A549 (cell line): ENCODE measurements at regions not wholly inside any gene's neighbourhood (a gene's known extent, or its start where the extent isn't known, plus 50 kb on each side); places are given as distances from the start of the nearest gene placed in this dataset.

Experiments
- ATAC-seq, 2 experiments: fragments of 200-7000 bp in 1 of 2; fragments of >200 bp in 1 of 2; cut with Nextera tagmentation in 1 of 2; cut with Tn5 transposase in 1 of 2; 3 replicates each; pipeline versions ENCODE4 v1.8.0 to v1.9.1; 2018 to 2020; ENCODE audit warnings: mild to moderate bottlenecking in 1 of 2, moderate library complexity in 1 of 2
- CTCF ChIA-PET: fragments of 300-600 bp; sonication (Branson Sonifier 250); formaldehyde crosslinking; extraction: SDS; loops from one replicate; lab custom pipeline; 2021; ENCODE audit warnings: antibody characterized with exemption, inconsistent platforms; lab: Yijun Ruan, JAX
- POLR2A ChIA-PET: fragments of 350-600 bp; formaldehyde crosslinking; extraction: SDS; loops from one replicate; lab custom pipeline; 2021; ENCODE audit warnings: antibody characterized with exemption, inconsistent platforms; lab: Yijun Ruan, JAX
- DNase-seq, 2 experiments: peaks; one replicate each; pipeline versions ENCODE4 v3.0.0 to v3.0.0-alpha.2; 2011 to 2016; ENCODE audit warnings: low read depth in 1 of 2, low spot score in 1 of 2
- FAIRE-seq: peaks from 2 replicates; lab custom pipeline; 2011; peaks lifted over from hg19 to GRCh38; lab: Jason Lieb, UNC
- H3K27ac ChIP-seq, 2 experiments: fragments of >200 bp; sonication (Bioruptor Twin); formaldehyde crosslinking; 3 replicates each; pipeline ENCODE4 v1.5.1; 2016 to 2017
- H3K4me1 ChIP-seq: fragments of >200 bp; sonication (Bioruptor Twin); formaldehyde crosslinking; 3 replicates; pipeline ENCODE4 v1.6.1; 2016
- H3K4me2 ChIP-seq: fragments of >200 bp; sonication (Bioruptor Twin); formaldehyde crosslinking; 3 replicates; pipeline ENCODE4 v1.6.1; 2016
- H3K4me3 ChIP-seq: fragments of >200 bp; sonication (Bioruptor Twin); formaldehyde crosslinking; 3 replicates; pipeline ENCODE4 v1.5.1; 2016
- H3K9me3 ChIP-seq: fragments of >200 bp; sonication (Bioruptor Twin); formaldehyde crosslinking; 3 replicates; pipeline ENCODE4 v1.6.1; 2016
- BHLHE40 ChIP-seq: IDR thresholded peaks from 2 replicates; pipeline ENCODE4 v1.6.1; 2012; ENCODE audit warnings: low read depth, low read length, inconsistent platforms
- CHD2 ChIP-seq: fragments of 150-350 bp; IDR thresholded peaks from 2 replicates; pipeline ENCODE4 v1.6.1; 2014; ENCODE audit warnings: low read length; ENCODE audit not compliant: partially characterized antibody
- CHD4 ChIP-seq: fragments of 200-600 bp; sonication (generic); IDR thresholded peaks from 2 replicates; pipeline ENCODE4 v1.6.1; 2016; ENCODE audit warnings: antibody characterized with exemption, mild to moderate bottlenecking, borderline replicate concordance
- CTCF ChIP-seq: fragments of >200 bp; sonication (Bioruptor Twin); formaldehyde crosslinking; IDR thresholded peaks from 3 replicates; pipeline ENCODE4 v1.5.1; 2016
- EHF ChIP-seq: fragments of 250-450 bp; sonication (Bioruptor Pico); IDR thresholded peaks from 2 replicates; pipeline ENCODE4 v1.5.0; 2020; ENCODE audit warnings: mild to moderate bottlenecking
- FOSL2 ChIP-seq, 2 experiments: fragments of 450-650 bp in 1 of 2; fragments of >200 bp in 1 of 2; sonication (Bioruptor Twin) in 1 of 2; formaldehyde crosslinking; IDR thresholded peaks; 2 replicates each; pipeline versions ENCODE4 v1.5.0 to v1.6.1; 2016 to 2020; ENCODE audit warnings: mild to moderate bottlenecking in 1 of 2, moderate library complexity in 1 of 2
- GATA3 ChIP-seq: IDR thresholded peaks from 2 replicates; pipeline ENCODE4 v1.6.1; 2012; ENCODE audit warnings: borderline replicate concordance
- HDAC2 ChIP-seq: fragments of 200-600 bp; sonication (generic); IDR thresholded peaks from 2 replicates; pipeline ENCODE4 v1.6.1; 2016
- HOXB13 ChIP-seq: fragments of 250-450 bp; sonication (Bioruptor Pico); IDR thresholded peaks from 2 replicates; pipeline ENCODE4 v1.5.0; 2020; ENCODE audit warnings: low read depth, mild to moderate bottlenecking, moderate library complexity
- JUNB ChIP-seq: fragments of >200 bp; sonication (Bioruptor Twin); formaldehyde crosslinking; IDR thresholded peaks from 2 replicates; pipeline ENCODE4 v1.6.1; 2016
- KDM1A ChIP-seq: fragments of 200-600 bp; sonication (generic); IDR thresholded peaks from 2 replicates; pipeline ENCODE4 v1.6.1; 2016; ENCODE audit warnings: low read depth, mild to moderate bottlenecking
- KDM5A ChIP-seq: fragments of 200-600 bp; sonication (generic); IDR thresholded peaks from 2 replicates; pipeline ENCODE4 v1.6.1; 2016; ENCODE audit warnings: antibody characterized with exemption, mild to moderate bottlenecking
- MAFK ChIP-seq: fragments of 450-650 bp; IDR thresholded peaks from 2 replicates; pipeline ENCODE4 v1.6.1; 2014; ENCODE audit not compliant: partially characterized antibody
- MAZ ChIP-seq: fragments of 150-350 bp; IDR thresholded peaks from 2 replicates; pipeline ENCODE4 v1.6.1; 2014; ENCODE audit warnings: antibody characterized with exemption, low read depth, low read length, borderline replicate concordance
- MYC ChIP-seq: IDR thresholded peaks from 2 replicates; pipeline ENCODE4 v1.6.1; 2012; ENCODE audit warnings: mild to moderate bottlenecking, inconsistent platforms, low read length, improper control_type of control experiment, borderline replicate concordance
- NPAS2 ChIP-seq: fragments of 250-450 bp; sonication (Bioruptor Pico); IDR thresholded peaks from 2 replicates; pipeline ENCODE4 v1.8.0; 2022; ENCODE audit warnings: mild to moderate bottlenecking, moderate library complexity, borderline replicate concordance
- NR3C1 ChIP-seq: fragments of >200 bp; sonication (Bioruptor Twin); formaldehyde crosslinking; IDR thresholded peaks from 3 replicates; pipeline ENCODE4 v1.6.1; 2017
- PHF8 ChIP-seq: fragments of 200-600 bp; sonication (generic); IDR thresholded peaks from 2 replicates; pipeline ENCODE4 v1.6.1; 2016; ENCODE audit warnings: low read depth, mild to moderate bottlenecking, antibody characterized with exemption, moderate library complexity, borderline replicate concordance
- RARB ChIP-seq: fragments of 250-450 bp; sonication (Bioruptor Pico); IDR thresholded peaks from 2 replicates; pipeline ENCODE4 v1.8.0; 2021; ENCODE audit warnings: mild to moderate bottlenecking, moderate library complexity
- RCOR1 ChIP-seq: fragments of 150-350 bp; IDR thresholded peaks from 2 replicates; pipeline ENCODE4 v1.6.1; 2014; ENCODE audit warnings: antibody characterized with exemption, low read length, low read depth
- RFX5 ChIP-seq: fragments of 450-650 bp; IDR thresholded peaks from 2 replicates; pipeline ENCODE4 v1.7.1; 2014; ENCODE audit warnings: antibody characterized with exemption, mild to moderate bottlenecking, moderate library complexity
- SREBF2 ChIP-seq: fragments of 450-650 bp; IDR thresholded peaks from 2 replicates; pipeline ENCODE4 v1.6.1; 2014; ENCODE audit warnings: mild to moderate bottlenecking, moderate library complexity
- USF2 ChIP-seq: fragments of 450-650 bp; IDR thresholded peaks from 2 replicates; pipeline ENCODE4 v1.6.1; 2014; ENCODE audit warnings: antibody characterized with exemption
- ZSCAN20 ChIP-seq: fragments of 250-450 bp; sonication (Bioruptor Pico); IDR thresholded peaks from 2 replicates; pipeline ENCODE4 v1.8.0; 2022; ENCODE audit warnings: mild to moderate bottlenecking, moderate library complexity
- WGBS: methylation state at CpG from one replicate; pipeline ENCODE4 v1.1.6; 2017; ENCODE audit errors: missing lambda C conversion rate; 5-methylcytosine and 5-hydroxymethylcytosine counted together
- TF ChIP-seq, protein P1 (sequence below): fragments of 150-350 bp; IDR thresholded peaks from 2 replicates; pipeline ENCODE4 v1.6.1; 2014; ENCODE audit warnings: low read depth, mild to moderate bottlenecking, low read length

- Histone ChIP-seq H3K4me3 (no peak overlapping the region), H3K27ac (no peak overlapping the region), H3K4me1 (no peaks in the 10 kb centered on the region), H3K4me2 (no peak overlapping the region), H3K9me3 (peaks cover 8% of the 10 kb centered on the region; the same call in 2 of the 3 replicates)
- TF ChIP-seq GATA3 (no peak), ZSCAN20 (no peak), SREBF2 (no peak), CTCF (no peak), MYC (no peak), NPAS2 (CRISPR knock-in tag) (no peak), HDAC2 (no peak), USF2 (no peak), BHLHE40 (no peak)
- TF ChIP-seq, protein P1, sequence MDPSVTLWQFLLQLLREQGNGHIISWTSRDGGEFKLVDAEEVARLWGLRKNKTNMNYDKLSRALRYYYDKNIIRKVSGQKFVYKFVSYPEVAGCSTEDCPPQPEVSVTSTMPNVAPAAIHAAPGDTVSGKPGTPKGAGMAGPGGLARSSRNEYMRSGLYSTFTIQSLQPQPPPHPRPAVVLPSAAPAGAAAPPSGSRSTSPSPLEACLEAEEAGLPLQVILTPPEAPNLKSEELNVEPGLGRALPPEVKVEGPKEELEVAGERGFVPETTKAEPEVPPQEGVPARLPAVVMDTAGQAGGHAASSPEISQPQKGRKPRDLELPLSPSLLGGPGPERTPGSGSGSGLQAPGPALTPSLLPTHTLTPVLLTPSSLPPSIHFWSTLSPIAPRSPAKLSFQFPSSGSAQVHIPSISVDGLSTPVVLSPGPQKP = no peak
- POLR2A ChIA-PET = no interaction called here
- FAIRE-seq (no peak), ATAC-seq (no peak), DNase-seq (no peak)
- CTCF ChIA-PET = interaction anchor here (1.6 to 8.9 kb wide), 7 partner anchors 9 to 333 kb away, joined by 4 to 65 read pairs (median 6); no protein-coding TSS in a partner anchor
- WGBS = no CpG with 5 or more reads among the region's 1 CpG
Observed at GRCh38 chr11:19573666-19574065, 139.0 kb upstream of the NAV2 start.

GRCh38 chr11:19571906-19572305, 140.7 kb upstream of the NAV2 start:
- H3K9me3 ChIP-seq = peaks cover 8% of the 10 kb centered on the region; the same call in 2 of the 3 replicates
- CTCF ChIA-PET = interaction anchor here (1.0 to 8.9 kb wide), 6 partner anchors 7 to 512 kb away, joined by 3 to 65 read pairs (median 6); partner anchors contain the start of gene MRGPRX2
- WGBS = 61% methylated on average over 3 of the region's 4 CpGs
- no peak overlapping the region for H3K4me3 ChIP-seq
- no peak overlapping the region for H3K27ac ChIP-seq
- no peak for FAIRE-seq
- DNase-seq = no peak
- H3K4me1 ChIP-seq = no peaks in the 10 kb centered on the region
- H3K4me2 ChIP-seq = no peak overlapping the region
- no peak for ATAC-seq
- TF ChIP-seq FOSL2 (IDR thresholded peaks at IDR 0.05) = no peak
- TF ChIP-seq FOSL2 (CRISPR knock-in tag; IDR thresholded peaks at IDR 0.05) = no peak
- TF ChIP-seq USF2 = no peak
- no peak for TF ChIP-seq RFX5
- TF ChIP-seq KDM5A = no peak
- no peak for TF ChIP-seq KDM1A
- TF ChIP-seq PHF8 = no peak
- no peak for TF ChIP-seq RARB (CRISPR knock-in tag)
- TF ChIP-seq NR3C1 = no peak
- TF ChIP-seq CHD4 = no peak
- TF ChIP-seq EHF (CRISPR knock-in tag) = no peak
- no peak for TF ChIP-seq CHD2
- TF ChIP-seq HOXB13 = no peak
- TF ChIP-seq MAZ = no peak
- no peak for TF ChIP-seq MAFK
- no peak for TF ChIP-seq RCOR1
- no peak for TF ChIP-seq JUNB
- POLR2A ChIA-PET = no interaction called here
